ENCODE measurements at regions not wholly inside any gene's neighbourhood (a gene's known extent, or its start where the extent isn't known, plus 50 kb on each side); places are given as distances from the start of the nearest gene placed in this dataset.
A peak's percentile ranks its signal among the peaks of the same experiment; 100 is the strongest.
"Not testable (repeated sequence)": the region's sequence is repeated elsewhere in the genome, so short reads cannot be mapped to it uniquely, and the experiment has no call there.

DNA sequence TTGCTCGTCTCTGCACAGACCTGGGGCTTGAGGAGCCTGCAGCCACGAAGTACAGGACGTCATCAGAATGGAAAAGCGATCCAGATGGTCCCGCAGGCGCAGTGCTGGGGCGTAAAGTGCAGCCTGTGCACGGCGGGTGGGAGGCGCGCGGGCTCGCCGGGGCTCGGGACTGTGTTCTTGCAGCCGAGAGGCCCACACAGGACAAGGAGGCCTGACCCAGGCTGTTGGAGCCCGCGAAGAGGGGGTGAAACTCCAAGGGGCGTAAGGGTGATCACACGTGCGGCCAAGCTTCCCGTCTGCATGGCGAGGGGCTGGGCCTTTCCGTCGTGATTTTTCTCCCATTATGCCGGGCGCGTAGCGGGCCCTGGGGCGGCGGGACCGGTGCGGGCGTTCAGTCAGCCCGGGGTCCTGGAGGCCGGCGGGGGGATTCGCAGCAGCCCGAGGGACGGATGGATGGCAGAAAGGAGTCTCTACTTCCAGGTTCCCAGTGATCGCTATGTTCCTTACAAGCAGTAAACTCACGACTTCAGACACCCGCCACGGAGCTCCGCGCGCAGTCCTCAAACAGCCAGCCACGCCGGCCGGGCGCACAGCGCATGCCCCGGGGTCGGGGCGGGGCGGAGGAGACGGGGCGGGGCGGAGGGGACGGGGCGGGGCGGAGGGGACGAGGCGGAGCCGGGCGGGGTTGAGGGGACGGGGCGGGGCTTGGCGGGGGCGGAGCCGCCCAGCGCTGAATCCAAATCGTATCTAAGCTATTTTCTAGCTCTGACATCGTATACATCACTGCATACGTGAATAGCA, 141.0 kb upstream of the KCNJ18 start:
- peak; percentile 61 for DNase-seq (ENCODE audit: low read depth)

DNA sequence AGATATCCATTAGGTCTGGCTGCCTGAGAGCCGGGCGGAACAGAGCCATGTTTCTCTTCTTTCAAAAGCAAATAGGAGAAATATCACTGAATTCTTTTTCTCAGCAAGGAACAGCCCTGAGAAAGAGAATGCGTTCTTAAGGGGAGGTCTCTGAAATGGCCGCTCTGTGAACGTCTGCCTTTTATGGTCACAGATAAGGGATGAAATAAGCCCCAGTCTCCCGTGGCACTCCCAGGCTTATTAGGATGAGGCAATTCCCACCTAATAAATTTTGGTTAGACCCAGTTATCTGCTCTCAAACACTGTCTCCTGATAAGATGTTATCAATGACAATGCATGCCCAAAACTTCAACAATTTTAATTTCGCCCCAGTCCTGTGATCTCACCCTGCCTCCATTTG, 133.4 kb upstream of the KCNJ18 start:
- DNase-seq (ENCODE audit: low read depth): not testable (repeated sequence)

- DNase-seq (ENCODE audit: low read depth): no peak
Measured at GRCh38 chr17:21564262-21564661, 128.1 kb upstream of the KCNJ18 start.

- DNase-seq (ENCODE audit: low read depth): not testable (repeated sequence)
Measured at GRCh38 chr17:21564757-21565156, 127.6 kb upstream of the KCNJ18 start.

- not testable (repeated sequence) for DNase-seq (ENCODE audit: low read depth)
Measured at GRCh38 chr17:21570427-21570826, 121.9 kb upstream of the KCNJ18 start.

- not testable (repeated sequence) for DNase-seq (ENCODE audit: low read depth)
Measured at GRCh38 chr17:21572148-21572547, 120.2 kb upstream of the KCNJ18 start.

DNA sequence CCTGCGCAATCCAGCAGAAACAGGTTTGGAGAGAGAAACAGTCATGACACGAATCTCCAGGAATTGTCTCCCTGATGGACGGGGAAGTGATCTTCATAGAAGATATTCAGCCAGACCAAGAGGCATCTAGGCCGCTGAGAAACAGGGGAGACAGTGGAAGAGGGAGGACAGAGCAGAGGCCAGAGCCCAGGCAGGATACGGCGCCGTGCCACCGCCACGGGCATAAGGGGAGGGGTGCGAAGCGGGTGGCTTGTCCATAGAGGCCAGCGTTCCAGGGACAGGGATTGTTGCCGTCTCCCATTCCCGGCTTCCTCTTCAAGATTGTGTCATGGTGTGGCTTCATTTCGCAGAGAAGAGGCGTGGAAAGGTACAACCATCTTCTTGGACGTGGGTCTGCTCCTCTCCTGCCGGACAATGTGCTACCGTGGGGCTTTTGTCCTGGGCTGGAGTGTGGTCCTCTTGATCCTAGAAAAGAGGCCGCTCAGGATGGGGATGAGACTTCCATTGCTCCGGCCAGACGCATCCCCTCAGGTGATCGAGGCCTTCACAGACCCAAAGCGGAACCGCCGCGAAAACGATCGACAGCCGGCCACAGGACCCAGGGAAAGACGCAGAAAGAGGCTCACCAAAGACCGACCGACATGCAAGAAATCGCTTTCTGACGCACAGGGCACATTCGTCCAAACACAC, 118.9 kb upstream of the KCNJ18 start:
- not testable (repeated sequence) for DNase-seq (ENCODE audit: low read depth)

DNA sequence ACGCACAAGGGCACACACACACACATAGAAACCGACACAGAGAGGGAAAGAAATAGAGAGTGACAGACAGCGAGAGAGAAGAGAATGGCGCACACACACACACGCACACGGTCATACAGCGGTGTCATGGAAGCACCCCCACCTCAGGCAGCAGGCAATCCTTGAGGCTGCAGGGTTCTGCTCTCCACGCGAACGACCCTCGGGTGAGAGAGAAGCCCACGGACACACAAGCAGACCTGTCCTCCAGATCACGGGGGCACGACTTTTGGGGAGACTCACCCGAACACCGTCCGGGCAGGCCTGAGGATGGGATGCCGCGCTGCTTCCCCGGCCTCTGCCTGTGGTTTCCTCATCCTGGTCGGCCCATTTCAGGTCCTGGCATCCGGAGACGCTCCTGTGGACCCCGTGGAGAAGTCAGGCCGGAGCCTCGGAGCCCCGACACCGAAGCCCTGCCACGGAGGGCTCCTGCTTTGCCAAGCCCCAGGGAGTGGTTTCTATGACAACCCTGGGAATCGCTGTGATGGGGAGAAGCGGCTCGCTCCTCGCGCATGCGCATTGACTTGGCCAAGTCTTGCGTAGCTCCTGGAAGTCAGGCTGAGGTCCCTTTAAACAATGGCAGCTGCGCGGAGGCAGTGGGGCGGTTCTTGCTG, 118.2 kb upstream of the KCNJ18 start:
- peak; percentile 14 for DNase-seq (ENCODE audit: low read depth)

DNA sequence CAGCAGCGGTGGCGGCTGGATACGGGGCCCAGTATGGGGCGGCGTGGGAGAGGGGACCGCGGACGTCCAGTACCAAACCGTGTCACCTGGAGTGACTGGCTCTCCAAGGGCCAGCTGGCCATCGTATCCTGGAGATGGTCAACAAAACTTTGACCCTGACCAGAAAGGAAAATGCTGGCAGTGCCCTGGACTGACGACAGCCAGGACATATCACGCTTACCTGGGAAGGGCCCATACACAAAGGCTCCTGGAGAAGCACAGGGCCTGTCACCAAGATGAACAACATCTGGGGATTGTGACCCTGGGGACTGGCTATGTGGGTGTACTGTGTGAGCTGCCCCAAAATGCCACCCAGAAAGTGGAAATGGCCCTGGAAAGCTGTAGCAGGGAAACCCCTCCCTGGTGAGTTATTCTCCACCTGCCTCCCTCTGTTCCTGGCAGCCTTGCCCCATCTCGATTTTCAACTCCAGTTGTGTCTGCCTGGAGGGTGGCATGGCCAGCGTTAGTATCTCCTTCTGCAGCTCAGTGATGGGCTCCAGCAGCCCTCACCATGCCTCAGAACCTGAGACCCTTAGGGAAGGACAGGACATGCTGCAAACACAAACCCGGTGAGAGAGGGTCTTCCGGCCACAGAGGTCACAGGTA, 117.6 kb upstream of the KCNJ18 start:
- DNase-seq (ENCODE audit: low read depth): not testable (repeated sequence)

DNA sequence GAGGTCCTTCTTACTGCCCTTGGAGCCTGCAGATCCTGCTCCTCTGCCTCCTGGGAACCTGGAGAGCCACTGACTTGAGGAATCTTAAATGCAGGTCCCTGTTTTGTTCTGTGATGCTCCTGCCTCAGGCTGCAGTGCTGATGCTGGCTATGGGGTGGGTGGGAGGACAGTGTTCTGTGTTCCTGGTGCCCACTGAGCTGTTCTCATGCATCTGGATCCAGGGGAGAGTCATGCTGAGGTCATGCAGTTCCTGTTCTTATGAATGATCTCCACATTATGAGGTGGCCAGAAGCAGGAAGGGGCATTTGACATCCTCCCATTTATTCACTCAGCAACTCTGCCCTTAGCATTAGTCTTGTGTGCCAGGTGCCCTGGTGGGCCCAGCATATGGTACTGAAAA, 113.5 kb upstream of the KCNJ18 start:
- not testable (repeated sequence) for DNase-seq (ENCODE audit: low read depth)

DNA sequence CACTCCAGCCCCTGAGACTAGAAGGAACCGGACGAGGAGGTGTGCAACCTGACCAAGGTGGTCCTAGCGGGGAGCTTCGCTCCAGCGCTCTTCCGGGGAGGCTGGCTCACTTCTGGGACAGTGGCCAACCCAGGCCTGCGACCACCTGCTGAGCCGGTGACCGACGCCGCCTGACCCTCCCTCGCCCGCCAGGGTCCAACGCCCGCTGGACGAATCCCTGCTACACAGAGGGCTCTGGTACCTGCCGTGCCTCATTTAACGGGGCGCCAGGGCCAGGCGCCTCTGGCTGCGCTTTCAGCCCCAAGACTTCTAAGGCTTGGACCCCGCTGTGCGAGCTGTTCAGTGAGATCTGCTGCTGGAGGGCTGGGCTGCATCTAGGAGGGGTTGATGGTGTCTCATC, 99.5 kb upstream of the KCNJ18 start:
- DNase-seq (ENCODE audit: low read depth): no peak

DNA sequence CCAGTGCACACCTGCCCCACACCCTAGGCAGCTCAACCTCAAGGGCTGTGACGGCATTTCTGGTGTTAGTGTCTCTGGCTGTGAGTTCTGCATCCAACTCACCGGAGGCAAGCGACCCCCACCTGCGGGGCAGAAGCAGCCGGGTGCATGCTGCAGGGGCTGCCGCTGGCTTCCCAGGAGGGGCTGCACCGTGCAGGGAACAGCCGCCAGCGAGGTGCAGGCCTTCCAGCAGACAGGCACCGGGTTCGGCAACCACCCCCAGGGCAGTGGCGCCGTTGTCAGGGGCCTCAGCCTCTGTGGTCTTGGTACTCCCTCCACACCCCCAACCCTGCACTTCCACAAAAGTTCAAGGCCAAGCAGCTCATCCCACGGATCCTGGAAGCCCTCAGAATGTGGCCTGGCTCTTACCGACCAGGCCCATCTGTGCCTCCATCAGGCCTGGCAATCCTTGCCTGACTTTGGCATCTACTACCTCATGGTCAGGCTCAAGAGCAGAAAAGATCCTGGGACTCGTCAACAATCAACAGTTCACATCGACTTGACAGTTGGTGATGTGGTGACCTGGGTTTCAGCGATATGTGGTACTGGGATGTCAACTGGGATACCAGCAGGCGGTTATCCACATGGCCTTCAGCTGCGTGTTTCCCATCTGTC, 98.7 kb upstream of the KCNJ18 start:
- not testable (repeated sequence) for DNase-seq (ENCODE audit: low read depth)

DNA sequence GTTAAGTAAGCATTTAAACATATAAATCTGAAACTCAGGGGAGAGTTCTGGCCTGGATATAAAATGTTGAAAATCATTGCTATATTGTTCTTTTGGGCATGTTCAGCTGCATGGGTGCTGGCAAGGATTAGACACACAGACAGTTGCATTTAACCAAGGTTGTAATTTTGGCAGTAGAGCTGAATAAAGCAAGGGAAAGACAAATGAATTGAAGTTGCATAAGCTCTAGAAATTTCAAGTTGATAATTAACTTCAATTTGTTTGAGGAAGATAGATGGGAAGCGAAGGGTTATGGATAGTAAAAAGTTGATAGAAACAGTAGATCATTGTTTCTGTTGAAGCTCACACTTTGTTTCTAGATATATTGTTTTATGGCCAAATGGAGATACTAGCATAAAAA, 97.2 kb upstream of the KCNJ18 start:
- DNase-seq (ENCODE audit: low read depth): no peak

GRCh38 chr17:21602176-21602575, 90.1 kb upstream of the KCNJ18 start:
- no peak for DNase-seq (ENCODE audit: low read depth)

- not testable (repeated sequence) for DNase-seq (ENCODE audit: low read depth)
Measured at GRCh38 chr17:21603292-21603691, 89.0 kb upstream of the KCNJ18 start.

DNA sequence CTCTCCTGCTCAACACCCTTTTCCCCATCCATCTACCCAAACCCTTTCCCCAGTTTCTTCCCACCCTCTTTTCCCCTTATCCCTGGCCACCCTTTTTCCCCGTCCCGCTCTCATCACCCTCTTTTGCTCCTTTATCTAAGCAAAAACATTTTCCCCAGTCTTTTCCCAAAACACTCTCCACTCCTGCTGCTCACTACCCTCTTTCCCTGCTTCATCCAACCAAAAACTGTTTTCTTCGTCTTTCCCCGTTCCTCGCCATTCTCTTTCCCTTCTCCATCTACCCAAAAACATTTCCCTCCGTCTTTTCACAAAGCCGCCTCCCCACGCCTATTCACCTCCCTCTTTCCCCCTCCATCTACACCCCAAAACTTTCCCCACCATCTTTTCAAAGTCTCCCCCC, 80.9 kb upstream of the KCNJ18 start:
- DNase-seq (ENCODE audit: low read depth): not testable (repeated sequence)

DNA sequence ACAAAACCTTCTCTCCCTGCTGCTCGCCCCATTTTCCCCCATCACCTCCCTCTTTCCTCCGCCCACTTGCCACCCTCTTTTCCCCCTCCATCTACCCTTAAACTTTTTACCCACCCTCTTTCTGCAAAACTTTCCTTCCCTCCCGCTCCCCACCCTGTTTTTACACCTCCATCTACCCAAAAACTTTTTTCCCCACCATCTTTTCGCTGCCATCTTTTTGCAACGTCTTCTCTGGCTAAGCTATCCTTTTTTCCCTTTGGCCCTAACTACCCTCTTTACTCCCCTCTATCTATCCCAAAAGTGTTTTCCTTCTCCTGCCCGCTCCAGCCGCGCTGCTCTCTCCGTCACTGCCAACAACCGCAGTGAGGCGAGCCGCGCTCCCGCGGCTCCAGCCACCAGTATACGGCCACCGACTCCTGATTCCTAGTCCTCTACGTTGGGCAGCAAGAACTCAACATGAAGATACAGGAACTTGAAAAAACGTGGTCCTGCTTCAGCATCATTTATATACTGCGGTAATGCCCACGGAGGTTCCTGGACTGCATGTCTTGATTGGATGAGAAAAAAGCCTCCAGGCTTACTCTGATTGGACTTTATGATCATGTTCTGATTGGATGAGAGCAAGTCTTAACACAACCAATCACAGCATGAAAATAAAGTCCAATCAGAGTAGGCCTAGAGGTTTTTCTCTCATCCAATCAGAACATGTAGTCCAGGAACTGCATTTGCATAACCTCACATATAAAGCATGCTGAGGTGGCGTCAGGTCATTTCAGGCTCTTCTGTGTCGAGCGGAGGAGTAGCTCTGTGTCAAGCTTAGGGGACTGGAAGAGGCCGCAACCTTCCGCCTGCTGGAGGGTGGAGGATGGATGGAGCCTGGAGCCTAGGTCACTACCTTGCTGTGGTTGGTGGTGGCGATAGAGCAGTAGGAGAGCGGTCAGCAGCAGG, 79.9 kb upstream of the KCNJ18 start:
- DNase-seq (ENCODE audit: low read depth): not testable (repeated sequence)

- DNase-seq (ENCODE audit: low read depth): no peak
Measured at GRCh38 chr17:21613071-21613429, 79.3 kb upstream of the KCNJ18 start.

- DNase-seq (ENCODE audit: low read depth): not testable (repeated sequence)
Measured at GRCh38 chr17:21626987-21627386, 65.3 kb upstream of the KCNJ18 start.
